ENCODE measurements at regions not wholly inside any gene's neighbourhood (a gene's known extent, or its start where the extent isn't known, plus 50 kb on each side); places are given as distances from the start of the nearest gene placed in this dataset.

DNA sequence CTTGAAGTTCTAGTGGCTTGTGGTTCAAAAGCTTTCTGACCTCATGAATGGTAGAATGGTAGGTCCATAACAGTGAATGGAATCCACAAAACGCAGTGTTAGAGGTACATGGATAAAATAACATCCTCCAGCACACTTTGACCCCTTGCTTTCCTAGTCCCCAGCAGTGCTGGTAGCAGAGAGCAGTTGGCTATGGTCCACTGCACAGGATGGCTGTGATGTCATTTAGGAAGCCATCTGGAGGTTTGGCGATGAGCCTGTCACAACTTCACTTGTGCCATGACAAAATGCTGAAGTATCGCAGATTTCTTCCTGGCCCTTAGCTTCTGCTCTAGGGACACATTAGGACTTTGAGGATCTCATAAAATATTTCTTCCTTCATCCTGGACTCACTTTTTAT is 300.0 kb upstream of the FZD8 start:
- Histone ChIP-seq H3K36me3 (ENCODE audit: low read depth) (no peaks in the 10 kb centered on the region), H3K9me2 (ENCODE audit: insufficient read depth) (no peaks in the 10 kb centered on the region), H3K4me3 (no peak overlapping the region), H3F3A (ENCODE audit: insufficient read depth, low read depth) (no peaks in the 10 kb centered on the region), H3K27me3 (ENCODE audit: insufficient read depth, low read depth) (0 out of 2 replicates have a peak, but pooled peaks cover 8% of the 10 kb centered on the region), H4K20me1 (ENCODE audit: insufficient read depth) (no peaks in the 10 kb centered on the region), H2AFZ (no peak overlapping the region), H3K79me2 (ENCODE audit: low read depth) (no peaks in the 10 kb centered on the region), H3K9me3 (ENCODE audit: insufficient read depth, low read depth) (no peaks in the 10 kb centered on the region), H3K4me2 (no peak overlapping the region), H3K4me1 (replicated peaks; ENCODE audit: insufficient read depth) (no peaks in the 10 kb centered on the region), H3K27ac (no peak overlapping the region)
- POLR2A ChIA-PET (ENCODE audit: unreplicated experiment): no interaction called here
- CTCF ChIA-PET: no interaction called here
- intact Hi-C loops (cut with micrococcal nuclease; ENCODE audit: unreplicated experiment): no loop called here
- no TSS peak for BruUV-seq (replicated peaks)
- DNase-seq: no peak
- TF ChIP-seq, protein P1, sequence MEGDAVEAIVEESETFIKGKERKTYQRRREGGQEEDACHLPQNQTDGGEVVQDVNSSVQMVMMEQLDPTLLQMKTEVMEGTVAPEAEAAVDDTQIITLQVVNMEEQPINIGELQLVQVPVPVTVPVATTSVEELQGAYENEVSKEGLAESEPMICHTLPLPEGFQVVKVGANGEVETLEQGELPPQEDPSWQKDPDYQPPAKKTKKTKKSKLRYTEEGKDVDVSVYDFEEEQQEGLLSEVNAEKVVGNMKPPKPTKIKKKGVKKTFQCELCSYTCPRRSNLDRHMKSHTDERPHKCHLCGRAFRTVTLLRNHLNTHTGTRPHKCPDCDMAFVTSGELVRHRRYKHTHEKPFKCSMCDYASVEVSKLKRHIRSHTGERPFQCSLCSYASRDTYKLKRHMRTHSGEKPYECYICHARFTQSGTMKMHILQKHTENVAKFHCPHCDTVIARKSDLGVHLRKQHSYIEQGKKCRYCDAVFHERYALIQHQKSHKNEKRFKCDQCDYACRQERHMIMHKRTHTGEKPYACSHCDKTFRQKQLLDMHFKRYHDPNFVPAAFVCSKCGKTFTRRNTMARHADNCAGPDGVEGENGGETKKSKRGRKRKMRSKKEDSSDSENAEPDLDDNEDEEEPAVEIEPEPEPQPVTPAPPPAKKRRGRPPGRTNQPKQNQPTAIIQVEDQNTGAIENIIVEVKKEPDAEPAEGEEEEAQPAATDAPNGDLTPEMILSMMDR (conservative IDR thresholded peaks at IDR 0.05): no peak
- TF ChIP-seq EZH2 (IDR thresholded peaks at IDR 0.05; ENCODE audit: low read depth): no peak

DNA sequence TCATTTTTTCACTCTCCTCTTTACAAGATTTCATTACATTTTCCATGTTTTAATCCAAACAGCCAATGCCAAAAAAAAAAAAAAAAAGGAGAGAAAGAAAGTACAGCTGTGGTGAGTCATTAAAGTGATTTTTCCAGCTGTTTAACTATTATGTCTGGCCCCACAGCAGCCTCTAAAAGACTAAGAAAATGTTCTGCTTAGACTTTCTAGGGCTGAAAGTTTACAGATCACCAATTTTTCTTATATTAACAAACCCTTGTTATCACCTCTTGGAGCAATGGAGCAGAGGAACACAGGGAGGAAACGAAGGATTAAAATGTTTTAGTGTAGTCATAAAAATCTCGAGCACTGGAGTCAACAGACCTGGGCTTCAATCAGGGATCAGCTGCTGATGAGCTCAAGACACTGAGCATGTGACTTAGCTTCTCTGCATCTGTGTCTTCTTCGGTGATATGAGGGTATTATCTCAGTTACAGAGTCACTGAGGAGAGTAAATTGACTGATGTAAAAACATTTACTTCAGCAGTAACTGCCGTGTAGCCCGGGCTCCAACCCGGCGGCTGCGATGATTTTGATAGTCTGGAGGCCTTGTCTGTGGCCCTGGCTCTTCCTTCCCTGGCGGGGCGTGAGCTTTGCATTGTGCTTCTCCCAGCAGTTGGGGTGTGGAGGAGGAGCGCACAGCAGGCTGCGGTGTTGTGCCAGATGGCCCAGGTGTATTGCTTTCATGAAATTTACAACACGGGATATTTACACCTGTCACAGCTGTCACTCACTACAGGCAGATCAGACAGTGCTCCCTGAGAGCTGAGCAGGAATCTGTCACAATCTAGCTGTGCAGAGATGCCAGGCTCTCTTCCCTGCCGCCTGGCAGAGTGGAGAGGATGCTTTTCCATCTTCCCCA is 298.3 kb upstream of the FZD8 start:
- no peak overlapping the region for H3K27ac ChIP-seq
- H3F3A ChIP-seq (ENCODE audit: insufficient read depth, low read depth): no peaks in the 10 kb centered on the region
- no peaks in the 10 kb centered on the region for H3K9me3 ChIP-seq (ENCODE audit: insufficient read depth, low read depth)
- no peak for TF ChIP-seq EZH2 (IDR thresholded peaks at IDR 0.05; ENCODE audit: low read depth)
- TF ChIP-seq, protein P1 (conservative IDR thresholded peaks at IDR 0.05): no peak
- intact Hi-C loops (cut with micrococcal nuclease; ENCODE audit: unreplicated experiment): no loop called here
- ChIA-PET POLR2A (ENCODE audit: unreplicated experiment) (no interaction called here), CTCF (no interaction called here)
- DNase-seq: no peak
- H3K9me2 ChIP-seq (ENCODE audit: insufficient read depth): no peaks in the 10 kb centered on the region
- H3K4me2 ChIP-seq: no peak overlapping the region
- no peak overlapping the region for H2AFZ ChIP-seq
- H4K20me1 ChIP-seq (ENCODE audit: insufficient read depth): no peaks in the 10 kb centered on the region
- no peaks in the 10 kb centered on the region for H3K79me2 ChIP-seq (ENCODE audit: low read depth)
- H3K27me3 ChIP-seq (ENCODE audit: insufficient read depth, low read depth): 0 out of 2 replicates have a peak, but pooled peaks cover 7% of the 10 kb centered on the region
- H3K4me1 ChIP-seq (replicated peaks; ENCODE audit: insufficient read depth): no peaks in the 10 kb centered on the region
- BruUV-seq (replicated peaks): no TSS peak
- no peaks in the 10 kb centered on the region for H3K36me3 ChIP-seq (ENCODE audit: low read depth)
- no peak overlapping the region for H3K4me3 ChIP-seq

DNA sequence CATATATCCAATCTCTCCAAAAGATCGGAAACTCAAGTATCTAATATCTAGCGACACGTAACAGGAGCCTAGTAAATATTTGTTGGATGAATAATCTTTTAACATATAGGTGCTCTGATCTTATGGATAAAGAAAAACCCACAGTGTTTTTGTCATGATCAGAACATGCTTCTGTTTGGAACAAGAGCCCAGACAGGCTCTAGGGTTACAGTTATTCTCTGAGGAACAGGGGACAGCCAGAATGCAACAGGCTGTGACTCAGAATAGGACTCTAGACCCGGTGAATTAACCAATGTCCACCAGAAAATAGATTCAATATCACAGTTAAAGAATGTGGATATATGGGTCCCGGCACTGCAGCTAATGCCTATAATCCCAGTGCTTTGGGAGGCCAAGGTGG is 296.1 kb upstream of the FZD8 start:
- H3K9me2 ChIP-seq (ENCODE audit: insufficient read depth): no peaks in the 10 kb centered on the region
- intact Hi-C loops (cut with micrococcal nuclease; ENCODE audit: unreplicated experiment): no loop called here
- H3K9me3 ChIP-seq (ENCODE audit: insufficient read depth, low read depth): no peaks in the 10 kb centered on the region
- H3K79me2 ChIP-seq (ENCODE audit: low read depth): no peaks in the 10 kb centered on the region
- H3K27me3 ChIP-seq (ENCODE audit: insufficient read depth, low read depth): 0 out of 2 replicates have a peak, but pooled peaks cover 7% of the 10 kb centered on the region
- ChIA-PET POLR2A (ENCODE audit: unreplicated experiment) (no interaction called here), CTCF (no interaction called here)
- TF ChIP-seq, protein P1 (conservative IDR thresholded peaks at IDR 0.05): no peak
- TF ChIP-seq EZH2 (IDR thresholded peaks at IDR 0.05; ENCODE audit: low read depth): no peak
- no peak overlapping the region for H3K4me3 ChIP-seq
- no TSS peak for BruUV-seq (replicated peaks)
- DNase-seq: no peak
- H3K4me2 ChIP-seq: no peak overlapping the region
- H3K4me1 ChIP-seq (replicated peaks; ENCODE audit: insufficient read depth): no peaks in the 10 kb centered on the region
- H2AFZ ChIP-seq: no peak overlapping the region
- H3K27ac ChIP-seq: no peak overlapping the region
- H4K20me1 ChIP-seq (ENCODE audit: insufficient read depth): no peaks in the 10 kb centered on the region
- no peaks in the 10 kb centered on the region for H3F3A ChIP-seq (ENCODE audit: insufficient read depth, low read depth)
- H3K36me3 ChIP-seq (ENCODE audit: low read depth): no peaks in the 10 kb centered on the region
